ENCODE measurements at regions not wholly inside any gene's neighbourhood (a gene's known extent, or its start where the extent isn't known, plus 50 kb on each side); places are given as distances from the start of the nearest gene placed in this dataset.
A peak's percentile ranks its signal among the peaks of the same experiment; 100 is the strongest.
"Not testable (repeated sequence)": the region's sequence is repeated elsewhere in the genome, so short reads cannot be mapped to it uniquely, and the experiment has no call there.

DNA sequence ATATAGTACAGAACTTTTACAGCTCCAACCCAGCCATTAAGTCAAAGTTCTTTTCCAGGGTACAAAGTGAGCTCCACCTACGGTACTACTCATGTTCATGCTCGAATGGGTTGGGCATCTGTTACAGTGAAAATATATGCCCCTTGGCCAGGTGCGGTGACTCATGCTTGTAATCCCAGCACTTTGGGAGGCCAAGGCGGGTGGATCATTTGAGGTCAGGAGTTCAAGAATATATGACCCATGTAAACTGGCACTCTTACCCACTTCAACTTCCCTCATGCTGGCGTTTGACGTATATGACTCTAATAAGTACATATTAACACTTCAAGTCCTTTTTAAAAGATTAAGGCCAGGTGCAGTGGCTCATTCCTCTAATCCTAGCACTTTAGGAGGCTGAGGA is 71.3 kb upstream of the PKN2 start:
- H3K4me3 ChIP-seq = no peak overlapping the region
- 64 to 77% methylated on average over 6 of the region's 6 CpGs for WGBS, 2 donors
- DNase-seq = peak in 1 of 2 donors; percentile 52
- peak; percentile 56 to 75 for ATAC-seq (ENCODE audit: low FRiP score in 2 of 2)
- TF ChIP-seq EP300 (IDR thresholded peaks at IDR 0.05) = peak in 1 of 4 donors; percentile 6
- no peak for TF ChIP-seq POLR2AphosphoS5 (IDR thresholded peaks at IDR 0.05)
- H3K4me1 ChIP-seq = no peaks in the 10 kb centered on the region
- H3K9me3 ChIP-seq = peaks cover 0 to under 1% (median under 1%) of the 10 kb centered on the region in 4 donors
- no peak overlapping the region for H3K27ac ChIP-seq
- H3K36me3 ChIP-seq = no peaks in the 10 kb centered on the region
- no peaks in the 10 kb centered on the region for H3K27me3 ChIP-seq

DNA sequence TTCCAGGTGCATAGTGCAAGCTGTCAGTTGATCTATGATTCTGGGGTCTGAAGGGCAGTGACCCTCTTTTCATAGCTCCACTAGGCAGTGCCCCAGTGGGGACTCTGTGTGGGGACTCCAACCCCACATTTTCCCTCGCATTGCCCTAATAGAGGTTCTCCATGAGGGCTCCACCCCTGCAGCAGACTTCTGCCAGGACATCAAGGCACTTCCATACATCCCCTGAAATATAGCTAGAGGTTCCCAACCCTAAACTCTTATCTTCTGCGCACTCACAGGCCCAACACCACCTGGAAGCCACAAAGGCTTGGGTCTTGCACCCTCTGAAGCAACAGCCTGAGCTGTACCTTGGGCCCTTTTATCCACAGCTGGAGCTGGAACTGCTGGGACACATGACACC is 65.7 kb upstream of the PKN2 start:
- no peaks in the 10 kb centered on the region for H3K36me3 ChIP-seq
- H3K4me3 ChIP-seq = no peak overlapping the region
- no peaks in the 10 kb centered on the region for H3K4me1 ChIP-seq
- no peaks in the 10 kb centered on the region for H3K27me3 ChIP-seq
- no peak overlapping the region for H3K27ac ChIP-seq
- TF ChIP-seq, protein P1, sequence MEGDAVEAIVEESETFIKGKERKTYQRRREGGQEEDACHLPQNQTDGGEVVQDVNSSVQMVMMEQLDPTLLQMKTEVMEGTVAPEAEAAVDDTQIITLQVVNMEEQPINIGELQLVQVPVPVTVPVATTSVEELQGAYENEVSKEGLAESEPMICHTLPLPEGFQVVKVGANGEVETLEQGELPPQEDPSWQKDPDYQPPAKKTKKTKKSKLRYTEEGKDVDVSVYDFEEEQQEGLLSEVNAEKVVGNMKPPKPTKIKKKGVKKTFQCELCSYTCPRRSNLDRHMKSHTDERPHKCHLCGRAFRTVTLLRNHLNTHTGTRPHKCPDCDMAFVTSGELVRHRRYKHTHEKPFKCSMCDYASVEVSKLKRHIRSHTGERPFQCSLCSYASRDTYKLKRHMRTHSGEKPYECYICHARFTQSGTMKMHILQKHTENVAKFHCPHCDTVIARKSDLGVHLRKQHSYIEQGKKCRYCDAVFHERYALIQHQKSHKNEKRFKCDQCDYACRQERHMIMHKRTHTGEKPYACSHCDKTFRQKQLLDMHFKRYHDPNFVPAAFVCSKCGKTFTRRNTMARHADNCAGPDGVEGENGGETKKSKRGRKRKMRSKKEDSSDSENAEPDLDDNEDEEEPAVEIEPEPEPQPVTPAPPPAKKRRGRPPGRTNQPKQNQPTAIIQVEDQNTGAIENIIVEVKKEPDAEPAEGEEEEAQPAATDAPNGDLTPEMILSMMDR (IDR thresholded peaks at IDR 0.05) = no peak
- TF ChIP-seq POLR2A (IDR thresholded peaks at IDR 0.05) = no peak
- no peak for TF ChIP-seq POLR2AphosphoS5 (IDR thresholded peaks at IDR 0.05)
- TF ChIP-seq EP300 (IDR thresholded peaks at IDR 0.05) = no peak
- H3K9me3 ChIP-seq = peaks cover 6 to 13% (median 11%) of the 10 kb centered on the region in 4 donors
- 85 to 90% methylated on average over 2 of the region's 2 CpGs for WGBS, 2 donors
- no peak for DNase-seq
- ATAC-seq (ENCODE audit: low FRiP score in 2 of 2) = no peak

DNA sequence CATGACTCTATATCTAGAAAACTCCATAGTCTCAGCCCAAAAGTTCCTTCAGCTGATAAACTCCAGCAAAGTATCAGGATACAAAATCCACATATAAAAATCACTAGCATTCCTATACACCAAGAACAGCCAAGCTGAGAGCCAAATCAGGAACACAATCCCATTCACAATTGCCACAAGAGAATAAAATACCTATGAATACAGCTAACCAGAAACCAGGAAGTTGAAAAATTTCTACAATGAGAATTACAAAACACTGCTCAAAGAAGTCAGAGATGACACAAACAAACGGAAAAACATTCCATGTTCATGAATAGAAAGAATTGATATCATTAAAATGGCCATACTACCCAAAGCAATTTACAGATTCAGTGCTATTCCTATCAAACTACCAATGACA is 61.0 kb upstream of the PKN2 start:
- H3K9me3 ChIP-seq = peaks cover 4 to 11% (median 8%) of the 10 kb centered on the region in 4 donors
- ATAC-seq (ENCODE audit: low FRiP score in 2 of 2); H3K36me3 ChIP-seq; H3K4me3 ChIP-seq; H3K4me1 ChIP-seq; DNase-seq; H3K27me3 ChIP-seq; H3K27ac ChIP-seq: not testable (repeated sequence)
- 48 to 55% methylated on average over 1 of the region's 1 CpG for WGBS, 2 donors

Small RNAs in the stretch of these regions (small RNA-seq; reads per million reads assigned to genes)
- gene AL049861.1 (0 reads per million in 4 donors), gene RF02271 (0 reads per million in 4 donors), gene RN7SL583P (0 reads per million in 4 donors), gene RNA5SP52 (0 to 0.11 (median 0.03) reads per million in 4 donors)
